HG03045 (cell line): ENCODE measurements at regions not wholly inside any gene's neighbourhood (a gene's known extent, or its start where the extent isn't known, plus 50 kb on each side); places are given as distances from the start of the nearest gene placed in this dataset.
"Not testable (repeated sequence)": the region's sequence is repeated elsewhere in the genome, so short reads cannot be mapped to it uniquely, and the experiment has no call there.

Experiments used
- ATAC-seq: cut with Tn5 transposase; IDR thresholded peaks from one replicate; pipeline ENCODE4 v1.9.1; 2021; ENCODE audit warnings: mild to moderate bottlenecking, moderate library complexity; ENCODE audit not compliant: unreplicated experiment

DNA sequence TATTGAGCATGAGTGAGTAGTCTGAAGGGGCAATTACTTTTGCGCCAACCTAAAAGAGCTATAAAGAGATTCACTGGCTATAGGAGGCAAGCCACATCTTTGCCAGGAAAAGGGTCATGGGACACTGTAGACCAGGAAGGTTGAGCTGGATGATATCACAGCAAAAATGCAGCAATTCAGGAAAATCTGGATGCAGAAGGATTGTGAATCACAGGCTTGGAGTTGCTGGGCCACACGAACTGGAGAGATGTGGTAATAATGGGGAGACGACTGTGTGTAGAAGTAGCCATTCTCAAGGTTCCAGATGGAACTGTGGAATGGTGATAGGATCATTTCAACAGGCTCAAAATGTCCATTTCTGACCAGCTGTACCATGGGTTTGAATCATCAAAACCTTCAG lies 151.4 kb upstream of the DAAM1 start:
- ATAC-seq: no peak

DNA sequence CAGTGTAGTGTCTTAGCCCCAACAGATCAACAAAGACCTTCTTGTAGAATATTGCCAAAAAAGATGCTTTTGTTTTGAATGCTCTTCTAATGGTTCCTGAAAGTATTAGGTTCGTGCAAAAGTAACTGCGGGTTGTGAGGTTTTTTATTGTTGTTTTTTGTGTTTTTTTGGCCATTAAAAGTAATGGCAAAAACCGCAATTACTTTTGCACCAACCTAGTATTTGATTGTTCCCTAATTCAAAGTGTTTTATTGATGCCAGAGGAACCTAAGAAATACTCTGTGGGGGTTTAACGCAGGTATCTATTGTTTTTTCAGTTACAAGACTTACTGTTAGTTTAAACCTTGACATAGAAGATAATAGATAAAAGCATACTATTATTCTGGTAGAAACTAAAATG lies 150.8 kb upstream of the DAAM1 start:
- ATAC-seq: no peak

DNA sequence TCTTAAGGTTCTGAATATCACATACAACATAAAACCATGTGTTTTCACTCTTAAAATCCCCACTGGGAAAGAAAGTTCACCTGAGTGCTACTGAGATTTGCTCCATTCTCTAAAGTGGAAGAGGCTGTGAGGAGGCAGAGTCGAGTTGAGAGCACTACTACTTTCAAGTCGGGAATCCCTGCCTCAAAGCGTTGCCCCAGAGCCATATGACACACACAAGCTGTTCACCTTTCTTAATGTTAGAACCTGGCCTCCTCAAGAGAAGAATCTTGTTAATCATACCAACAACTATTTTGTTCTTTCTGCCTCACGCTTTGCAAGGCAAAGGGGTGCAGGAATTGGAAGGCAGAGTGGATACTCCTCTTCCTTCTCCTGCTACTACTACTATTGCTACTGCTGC lies 149.7 kb upstream of the DAAM1 start:
- no peak for ATAC-seq

DNA sequence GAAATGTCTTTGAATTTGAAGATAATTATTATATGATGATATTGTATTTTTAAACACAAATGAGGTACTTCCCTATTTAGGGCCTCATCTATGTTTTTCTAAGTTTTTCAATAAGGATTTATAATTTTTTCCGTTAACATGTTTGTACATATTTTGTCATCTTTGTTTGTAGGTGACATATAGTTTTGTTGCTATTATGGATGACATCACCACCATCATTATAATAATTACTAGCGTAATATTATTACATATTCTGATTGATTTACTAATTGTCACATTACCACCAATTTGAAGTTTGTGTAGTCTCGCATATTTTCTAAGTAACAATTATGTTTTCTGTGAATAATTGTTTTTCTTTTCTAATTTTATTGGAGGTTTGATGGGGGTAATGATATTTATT lies 147.2 kb upstream of the DAAM1 start:
- ATAC-seq: no peak

DNA sequence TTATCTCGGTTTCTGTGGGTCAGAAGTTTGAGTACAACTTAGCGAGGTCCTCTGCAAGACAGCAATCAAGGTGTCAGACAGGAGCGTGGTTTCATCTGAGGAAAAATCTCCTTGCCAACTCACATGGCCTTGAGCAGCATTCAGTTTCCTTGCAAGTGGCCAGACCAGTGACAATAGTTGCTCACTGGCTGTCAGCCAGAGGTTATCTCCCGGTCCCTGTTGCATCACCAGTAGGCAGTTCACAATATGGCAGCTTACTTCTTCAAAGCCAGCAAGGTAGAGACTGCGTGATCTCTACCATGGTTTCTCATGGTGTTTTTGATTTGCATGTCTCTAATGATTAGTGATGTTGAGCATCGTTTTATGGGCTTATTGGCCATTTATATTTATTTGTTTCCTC lies 143.8 kb upstream of the DAAM1 start:
- no peak for ATAC-seq

DNA sequence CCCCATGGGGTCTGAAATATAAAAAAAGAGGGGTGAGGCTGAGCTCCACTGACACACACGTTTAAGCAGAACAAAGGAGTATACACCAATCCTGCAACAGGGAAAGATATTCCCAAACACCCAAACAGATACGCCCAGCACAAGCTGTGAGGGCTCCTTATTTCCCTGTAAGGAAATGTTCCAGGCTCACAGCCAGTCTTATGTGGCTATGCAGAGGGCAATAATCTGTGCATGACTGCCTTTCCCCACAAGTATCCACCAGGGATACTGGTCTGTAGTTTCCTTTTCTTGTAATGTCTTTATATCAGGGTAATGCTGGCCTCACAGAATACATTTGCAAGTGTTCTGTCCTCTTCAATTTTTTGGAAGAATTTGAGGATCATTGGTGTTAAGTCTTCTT lies 141.7 kb upstream of the DAAM1 start:
- ATAC-seq: no peak

DNA sequence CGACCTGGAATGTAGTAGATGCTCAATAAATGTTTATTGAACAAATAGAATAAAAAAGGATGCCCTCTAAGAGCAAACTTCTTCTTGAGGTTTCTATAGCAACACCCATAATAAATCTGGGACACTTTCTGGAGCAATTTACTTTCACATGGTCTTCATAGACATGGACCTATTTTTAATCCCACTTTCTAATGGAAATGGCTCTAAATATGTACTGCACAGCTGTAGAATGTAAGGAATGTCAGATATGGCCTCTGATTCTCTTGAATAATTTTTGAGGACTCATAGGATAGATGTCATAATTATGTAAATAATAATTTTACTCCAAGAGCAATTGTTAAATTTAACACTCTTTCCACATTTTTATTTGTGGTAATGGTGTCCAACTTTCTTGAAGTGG lies 133.5 kb upstream of the DAAM1 start:
- ATAC-seq: no peak

DNA sequence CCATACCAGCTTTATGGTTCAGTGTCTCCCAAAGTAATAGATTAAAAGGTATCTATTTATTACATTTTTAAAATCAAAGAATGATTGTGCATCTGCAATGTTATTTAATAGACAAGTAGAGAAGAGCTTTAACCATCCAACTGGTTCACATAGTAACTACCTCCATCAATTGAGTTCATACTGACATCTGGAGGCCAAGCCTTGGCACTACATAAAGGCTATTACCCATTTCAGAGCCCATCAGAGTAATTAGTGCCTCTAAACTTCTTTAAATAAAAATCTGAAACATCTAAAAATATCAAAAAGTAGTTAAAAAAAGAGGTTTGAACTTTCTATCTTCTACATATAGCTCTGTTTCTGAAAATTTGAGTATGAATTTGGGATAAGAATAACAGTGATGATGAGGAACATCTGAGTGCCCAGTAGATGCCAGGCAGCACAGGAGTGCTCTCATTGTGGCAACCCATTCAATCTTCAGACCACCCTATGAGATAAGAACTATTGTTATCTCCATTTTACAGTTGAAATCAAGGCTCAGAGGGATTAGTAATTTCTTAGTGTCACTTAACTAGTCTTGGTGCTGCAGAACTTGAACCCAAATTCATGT lies 132.9 kb upstream of the DAAM1 start:
- no peak for ATAC-seq

DNA sequence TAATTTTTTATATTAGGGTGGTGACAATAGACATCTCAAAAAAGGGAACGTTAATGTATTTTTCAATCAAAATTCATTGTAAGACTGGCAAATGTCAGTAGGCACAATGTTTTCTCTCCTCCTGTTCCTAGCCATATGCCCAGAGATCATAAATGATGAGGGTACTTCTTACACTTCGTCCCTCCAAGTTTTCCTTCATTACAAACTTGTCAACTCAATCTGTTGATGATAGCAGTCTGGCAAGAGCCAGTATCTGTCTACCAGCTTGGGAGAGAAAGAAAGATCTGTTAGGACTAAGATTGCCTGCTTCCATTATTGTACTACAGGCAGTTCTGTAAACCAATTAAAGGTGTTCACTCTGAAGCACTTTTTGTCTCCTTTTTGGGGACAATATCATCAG lies 130.9 kb upstream of the DAAM1 start:
- no peak for ATAC-seq

DNA sequence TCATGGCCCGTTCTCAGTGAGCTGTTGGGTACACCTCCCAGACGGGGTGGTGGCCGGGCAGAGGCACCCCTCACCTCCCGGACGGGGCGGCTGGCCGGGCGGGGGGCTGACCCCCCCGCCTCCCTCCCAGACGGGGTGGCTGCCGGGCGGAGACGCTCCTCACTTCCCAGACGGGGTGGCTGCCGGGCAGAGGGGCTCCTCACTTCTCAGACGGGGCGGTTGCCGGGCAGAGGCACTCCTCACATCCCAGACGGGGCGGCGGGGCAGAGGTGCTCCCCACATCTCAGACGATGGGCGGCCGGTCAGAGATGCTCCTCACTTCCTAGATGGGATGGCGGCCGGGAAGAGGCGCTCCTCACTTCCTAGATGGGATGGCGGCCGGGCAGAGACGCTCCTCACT lies 129.7 kb upstream of the DAAM1 start:
- not testable (repeated sequence) for ATAC-seq

DNA sequence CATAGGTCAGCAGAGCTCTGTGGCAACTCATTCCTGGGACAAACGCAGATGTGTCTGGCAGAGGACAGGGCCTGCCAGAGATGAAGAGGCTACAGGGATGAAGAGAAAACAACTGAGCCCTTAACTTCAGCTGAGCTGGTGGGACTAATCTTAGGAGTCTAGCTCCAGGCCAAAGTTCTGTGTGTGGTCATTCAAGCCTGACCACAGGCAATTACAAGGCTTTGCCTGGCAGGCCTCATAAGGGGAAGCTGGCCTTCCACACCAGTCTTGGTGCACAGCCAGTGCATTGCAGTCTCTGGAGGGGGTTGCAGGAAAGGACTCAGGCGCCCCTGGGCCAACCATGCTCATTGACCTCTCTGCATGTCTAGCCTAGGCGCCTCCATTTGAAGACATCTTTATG lies 127.6 kb upstream of the DAAM1 start:
- ATAC-seq: no peak

DNA sequence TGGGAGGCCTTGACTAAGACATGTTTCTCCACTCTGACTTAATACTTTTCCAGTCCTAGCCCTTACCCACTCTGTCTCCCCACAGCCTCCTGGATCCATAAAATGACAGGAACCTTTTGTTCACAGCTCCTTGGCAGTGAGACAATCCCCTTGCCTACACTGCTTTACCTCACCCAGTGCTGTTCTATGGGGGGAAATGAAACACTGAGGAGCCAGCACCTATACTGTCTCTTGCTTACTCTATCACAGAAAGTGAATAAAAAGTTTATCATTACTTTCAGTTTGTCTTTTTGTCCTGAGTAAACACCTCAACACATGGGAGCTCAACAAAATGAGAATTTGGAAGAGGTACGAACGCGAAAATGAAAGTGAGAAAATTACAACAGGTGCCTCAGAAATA lies 127.2 kb upstream of the DAAM1 start:
- no peak for ATAC-seq

DNA sequence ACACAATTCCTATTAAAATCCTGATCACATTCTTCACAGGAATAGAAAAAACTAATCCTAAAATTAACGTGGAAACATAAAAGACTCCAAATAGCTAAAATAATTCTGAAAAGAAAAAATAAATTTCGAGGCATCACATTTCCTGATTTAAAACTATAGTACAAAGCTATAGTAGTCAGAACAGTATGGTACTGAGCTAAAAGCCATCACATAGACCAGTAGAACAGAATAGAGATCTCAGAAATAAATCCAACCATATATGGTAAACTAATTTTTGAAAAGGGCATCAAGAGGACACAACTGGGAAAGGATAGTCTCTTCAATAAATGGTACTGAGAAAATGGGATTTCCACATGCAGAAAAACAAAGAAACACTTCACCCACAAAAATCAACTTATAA lies 125.2 kb upstream of the DAAM1 start:
- no peak for ATAC-seq

DNA sequence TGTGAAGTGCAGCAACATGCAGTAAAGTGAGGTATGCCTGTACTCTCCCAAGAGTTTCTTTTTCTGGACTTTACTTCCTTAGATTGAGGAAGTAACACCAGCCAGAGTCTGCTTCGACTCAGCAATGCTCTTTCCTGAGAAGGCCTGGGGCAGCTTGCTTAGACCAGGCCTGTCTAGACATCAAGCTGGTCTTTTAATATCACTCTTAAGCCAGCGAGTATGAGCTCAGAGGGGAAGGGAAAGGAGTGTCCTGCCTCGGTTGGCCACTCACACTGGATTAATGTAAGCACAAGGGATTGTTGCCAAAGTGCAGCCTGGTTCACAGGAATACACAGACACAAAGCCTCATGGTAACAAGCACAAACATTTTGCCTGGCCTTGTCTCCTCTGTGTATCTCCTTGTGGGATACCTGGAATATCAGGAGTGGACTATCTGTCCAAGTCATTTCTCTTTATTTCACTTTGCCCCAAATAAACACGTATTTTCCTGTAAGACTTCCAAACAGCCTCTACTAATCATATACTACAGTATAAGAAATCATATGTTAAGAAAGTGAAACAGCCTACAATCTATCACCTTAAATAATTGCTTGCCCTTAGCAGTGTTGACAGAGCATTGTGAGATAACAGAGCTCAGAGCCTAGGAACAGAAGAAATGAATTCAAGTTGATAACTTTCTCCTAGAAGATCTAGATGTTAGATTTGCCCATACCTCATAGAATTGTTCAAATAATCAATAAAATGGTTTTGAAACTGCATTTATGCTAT lies 121.2 kb upstream of the DAAM1 start:
- no peak for ATAC-seq

DNA sequence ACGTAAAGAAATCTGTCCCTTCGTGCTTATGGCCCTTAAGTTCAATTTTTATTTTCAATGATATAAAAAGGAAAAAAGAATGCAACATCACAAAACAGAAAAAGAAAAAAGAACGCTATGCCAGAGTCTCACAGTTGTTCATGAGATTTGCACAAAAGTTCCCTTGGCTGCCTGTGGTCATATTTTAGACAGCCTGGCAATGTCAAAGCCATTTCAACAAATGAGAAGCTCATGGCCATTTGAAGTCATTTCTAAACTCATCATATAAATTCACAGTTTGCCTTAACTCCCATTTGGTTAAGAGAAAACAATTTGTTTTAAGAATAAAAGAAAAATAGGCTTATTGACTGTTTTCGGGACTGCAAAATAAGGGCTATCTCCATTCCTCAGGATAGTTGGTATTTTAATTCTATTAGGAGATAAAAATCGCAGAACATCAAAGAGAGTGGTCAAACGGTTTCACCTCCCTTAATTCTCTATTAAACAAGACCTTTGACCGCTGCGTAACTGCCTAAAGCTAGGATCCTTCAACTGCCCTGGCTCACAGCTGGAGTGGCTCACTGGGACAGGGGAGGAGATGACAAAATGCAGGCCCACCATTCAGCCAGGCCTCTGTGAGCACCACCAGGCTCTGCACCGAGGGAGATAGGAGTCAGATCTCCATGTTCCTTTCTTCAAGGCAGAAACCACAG lies 119.2 kb upstream of the DAAM1 start:
- ATAC-seq: no peak

DNA sequence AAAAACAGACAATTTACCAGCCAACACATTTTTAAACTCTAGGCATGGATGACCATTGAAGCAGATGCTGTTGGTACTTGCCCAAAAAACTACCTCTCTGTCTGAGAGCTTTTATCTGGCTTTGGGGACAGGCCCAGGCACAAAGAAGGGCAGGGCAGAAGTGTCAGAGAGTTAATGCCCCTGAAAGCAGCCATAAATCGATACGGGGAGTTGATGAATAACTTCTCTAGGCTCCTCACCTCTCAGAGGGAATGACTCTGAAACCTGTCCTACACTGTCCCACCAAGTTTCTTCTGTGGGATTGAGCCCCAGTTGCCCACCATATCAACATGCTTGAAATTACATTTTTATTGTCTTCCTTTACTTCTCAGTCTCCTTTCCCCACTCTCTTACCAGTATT lies 113.0 kb upstream of the DAAM1 start:
- ATAC-seq: no peak

DNA sequence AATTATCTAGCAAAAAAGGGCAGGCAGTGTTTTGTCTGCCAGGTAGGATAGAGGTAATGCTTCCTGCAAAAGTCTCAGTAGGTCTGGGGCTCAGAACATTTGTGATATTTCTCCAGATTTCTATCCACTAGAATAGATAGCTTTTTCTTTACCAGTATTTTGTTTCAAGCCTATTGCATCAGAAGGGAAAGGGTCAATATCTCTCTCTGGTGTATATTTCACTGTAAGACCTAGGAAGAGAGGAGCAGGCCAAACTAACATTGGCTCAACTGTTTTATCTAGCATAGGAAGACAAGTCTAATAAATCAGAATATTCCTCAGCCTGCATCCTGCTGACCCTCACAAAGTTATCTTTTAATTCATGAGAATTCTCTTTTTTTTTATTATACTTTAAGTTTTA lies 106.7 kb upstream of the DAAM1 start:
- ATAC-seq: no peak

DNA sequence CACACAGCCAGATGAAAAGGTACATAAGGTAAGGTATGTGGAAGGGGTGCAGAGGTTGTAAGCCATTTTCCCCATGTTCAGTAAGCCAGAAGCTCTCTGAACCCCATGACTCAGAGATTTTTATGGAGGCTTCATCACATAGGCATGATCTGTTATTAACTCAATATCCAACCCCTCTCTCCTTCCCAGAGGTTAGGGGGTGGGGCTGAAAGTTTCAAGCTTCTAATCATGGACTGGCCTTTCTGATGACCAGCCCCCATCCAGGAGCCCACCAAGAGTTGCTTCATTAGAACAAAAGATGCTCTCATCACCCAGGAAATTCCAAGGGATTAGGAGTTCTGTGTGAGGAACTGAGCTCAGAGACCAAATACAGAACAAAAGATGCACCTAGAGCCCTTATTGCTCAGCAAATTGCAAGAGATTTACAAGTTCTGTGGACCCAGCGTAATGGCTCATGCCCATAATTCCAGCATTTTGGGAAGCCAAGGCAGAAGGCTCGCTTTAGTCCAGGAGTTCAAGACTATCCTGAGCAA lies 103.2 kb upstream of the DAAM1 start:
- ATAC-seq: no peak

DNA sequence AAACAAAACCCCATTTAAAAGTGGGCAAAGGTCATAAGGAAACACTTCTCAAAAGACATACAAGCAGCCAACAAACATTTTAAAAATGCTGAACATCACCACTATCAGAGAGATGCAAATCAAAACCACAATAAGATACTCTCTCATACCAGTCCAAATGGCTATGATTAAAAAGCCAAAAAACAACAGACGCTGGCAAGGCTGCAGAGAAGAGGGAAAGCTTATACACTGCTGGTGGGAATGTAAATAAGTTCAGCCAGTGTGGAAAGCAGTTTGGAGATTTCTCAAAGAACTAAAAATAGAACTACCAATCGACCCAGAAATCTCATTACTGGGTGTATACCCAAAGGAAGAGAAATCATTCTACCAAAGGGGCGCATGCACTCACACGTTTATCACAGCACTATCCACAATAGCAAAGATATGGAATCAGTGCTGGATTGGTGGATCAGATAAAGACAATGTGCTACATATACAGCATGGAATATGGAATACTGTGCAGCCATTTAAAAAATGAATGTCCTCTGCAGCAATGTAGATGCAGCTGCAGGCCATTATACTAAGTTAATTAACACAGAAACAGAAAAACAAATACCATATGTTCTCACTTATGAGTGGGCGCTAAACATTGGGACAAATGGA lies 102.1 kb upstream of the DAAM1 start:
- ATAC-seq: no peak

DNA sequence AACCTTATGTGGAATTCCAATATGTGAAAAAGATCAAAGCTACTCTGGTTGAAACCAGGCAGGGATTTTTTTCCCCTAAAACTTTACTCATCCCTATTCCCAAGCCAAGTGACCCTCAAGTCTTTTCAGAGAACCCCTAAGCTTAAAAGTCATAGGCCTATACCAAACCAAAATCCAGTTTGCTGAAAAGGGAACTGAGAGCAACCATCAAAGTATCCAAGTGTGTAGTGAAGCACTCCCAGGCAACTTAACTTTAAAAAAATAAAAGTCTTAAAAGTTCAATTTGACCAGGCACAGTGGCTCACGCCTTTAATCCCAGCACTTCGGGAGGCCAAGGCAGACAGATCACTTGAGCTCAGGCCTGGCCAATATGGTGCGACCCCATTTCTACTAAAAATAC lies 101.2 kb upstream of the DAAM1 start:
- ATAC-seq: no peak

DNA sequence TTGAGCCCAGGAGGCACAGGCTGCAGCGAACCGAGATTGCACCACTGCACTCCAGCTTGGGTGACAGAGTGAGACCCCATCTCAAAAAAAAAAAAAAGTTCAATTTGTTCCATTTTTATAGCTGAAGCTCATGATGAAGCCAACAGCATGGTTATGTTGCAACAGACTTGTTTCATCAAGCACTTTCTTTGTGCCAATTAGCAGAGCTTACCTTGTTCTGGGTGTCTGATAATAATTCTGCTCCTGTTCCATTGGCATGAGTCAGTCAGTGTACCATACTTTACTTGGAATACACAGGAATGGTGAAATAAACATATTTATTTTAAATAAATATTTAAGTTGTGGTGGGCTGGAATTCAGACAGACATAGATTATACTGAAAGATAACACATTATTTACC lies 100.8 kb upstream of the DAAM1 start:
- no peak for ATAC-seq

DNA sequence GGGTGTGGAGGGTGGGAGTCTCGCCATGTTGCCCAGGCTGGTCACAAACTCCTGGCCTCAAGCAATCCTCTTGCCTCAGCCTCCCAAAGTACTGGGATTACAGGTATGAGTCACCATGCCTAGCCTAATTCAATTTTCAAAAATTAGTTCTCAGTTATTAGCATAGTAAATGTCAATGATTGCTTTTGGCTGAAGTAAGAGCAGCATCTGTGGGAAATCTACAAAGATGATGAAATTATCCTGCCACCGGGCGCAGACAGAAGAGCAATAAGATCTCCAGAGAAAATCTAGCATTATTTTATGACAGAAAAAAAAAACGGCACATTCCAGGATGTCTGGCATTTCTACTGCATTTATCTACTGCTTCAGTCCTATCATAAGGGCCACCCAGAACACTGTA lies 97.9 kb upstream of the DAAM1 start:
- ATAC-seq: no peak
